Fibroblast of pulmonary artery (primary cell): ENCODE measurements at regions not wholly inside any gene's neighbourhood (a gene's known extent, or its start where the extent isn't known, plus 50 kb on each side); places are given as distances from the start of the nearest gene placed in this dataset.

Source experiments
- DNase-seq: peaks from one replicate; pipeline ENCODE4 v3.0.0-alpha.2; 2010; ENCODE audit warnings: low read depth
- H3K4me3 ChIP-seq: replicated peaks from 2 replicates; pipeline ENCODE4 v1.5.1; 2011; ENCODE audit warnings: low read depth, mild to moderate bottlenecking, control low read depth, low read length, moderate library complexity
- CTCF ChIP-seq: IDR thresholded peaks from 2 replicates; pipeline ENCODE4 v1.5.1; 2011; ENCODE audit warnings: mild to moderate bottlenecking, control low read depth, low read length, inconsistent platforms; ENCODE audit errors: missing control alignments

- TF ChIP-seq CTCF, result no peak
- H3K4me3 ChIP-seq, result no peak overlapping the region
- peak; percentile 93 for DNase-seq
Measured at GRCh38 chr3:113117511-113118234, 93.7 kb upstream of the BOC start.

DNA sequence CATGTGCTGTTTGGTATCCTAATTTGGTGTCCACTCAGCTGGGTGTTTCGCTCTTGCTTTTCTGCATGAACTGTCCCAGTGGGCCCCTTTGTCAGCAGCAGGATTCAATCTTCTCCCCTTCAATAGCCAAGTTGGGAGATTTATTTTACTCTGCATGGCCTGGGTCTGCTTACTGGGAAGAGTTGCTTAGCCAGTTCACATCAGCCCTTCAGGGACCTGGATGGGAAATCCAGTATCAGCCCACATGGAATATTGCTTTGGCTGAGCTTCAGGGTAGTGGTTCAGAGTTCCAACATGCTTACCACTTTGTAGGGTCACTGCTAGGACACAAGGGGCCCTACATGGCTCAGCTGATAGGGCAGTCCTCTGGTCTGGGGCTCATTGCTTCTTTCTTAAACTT lies 93.0 kb upstream of the BOC start:
- no peak for TF ChIP-seq CTCF
- H3K4me3 ChIP-seq, result no peak overlapping the region
- no peak for DNase-seq

DNA sequence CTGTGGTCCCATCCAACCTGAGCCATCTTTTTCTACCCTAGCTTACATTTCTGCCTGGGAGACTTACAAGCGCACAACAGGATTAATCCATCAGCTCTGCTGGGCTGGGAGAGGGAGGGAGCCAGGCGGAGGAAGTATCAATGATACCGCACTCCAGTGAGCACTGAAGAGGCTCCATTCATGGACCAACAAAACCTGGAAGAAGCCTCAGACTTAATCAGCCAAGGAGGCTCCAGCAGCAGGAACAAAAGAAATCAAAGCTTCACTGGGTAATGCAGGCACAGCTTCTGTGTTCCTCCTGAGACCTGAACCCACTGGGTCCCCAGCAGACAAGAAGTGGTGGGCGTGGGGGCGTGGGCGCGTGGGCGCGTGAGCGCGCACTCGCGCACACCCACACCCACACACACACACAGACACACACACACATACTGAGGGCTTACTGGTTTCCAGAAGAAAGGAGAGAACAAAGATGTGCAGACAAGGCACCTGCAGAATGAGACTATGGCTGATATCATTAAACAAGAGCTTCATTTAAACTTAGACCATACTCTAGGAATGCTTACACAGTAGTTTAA lies 87.0 kb upstream of the BOC start:
- no peak for DNase-seq
- no peak for TF ChIP-seq CTCF

GRCh38 chr3:113125951-113126350 lies 85.4 kb upstream of the BOC start:
- no peak for DNase-seq
- TF ChIP-seq CTCF, result no peak

More for the DNA sequence above, 87.0 kb upstream of the BOC start:
- no peak overlapping the region for H3K4me3 ChIP-seq

DNA sequence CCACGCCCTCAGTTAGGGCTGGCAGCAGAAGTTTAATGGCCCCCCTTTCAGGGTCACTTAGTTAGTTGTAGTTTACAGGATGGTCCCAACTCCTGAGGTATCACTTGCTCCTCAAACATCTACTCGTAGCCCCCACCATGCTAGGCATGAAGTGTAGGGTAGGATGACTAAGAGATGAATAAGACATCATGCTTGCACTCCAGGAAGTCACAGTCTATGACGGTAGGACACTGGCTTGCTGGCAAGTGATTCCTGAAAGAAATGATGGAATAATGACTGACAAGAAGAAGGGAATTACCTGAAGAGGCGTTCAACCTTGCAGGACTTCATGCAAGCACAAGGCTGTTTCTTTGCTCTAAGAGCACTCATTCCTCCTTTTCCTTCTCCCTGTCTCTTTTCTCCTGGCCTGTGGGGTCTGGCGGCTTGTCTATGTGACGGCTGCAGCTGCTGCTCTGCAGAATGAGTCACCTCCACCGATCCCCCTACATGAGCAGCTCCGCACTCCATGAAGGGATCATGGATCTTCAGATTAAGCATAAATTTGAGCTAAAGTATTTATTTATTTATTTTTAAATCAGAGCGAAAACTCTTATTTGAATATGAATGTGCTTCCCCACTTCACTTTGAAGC lies 82.9 kb upstream of the BOC start:
- no peak for TF ChIP-seq CTCF
- no peak for DNase-seq
- no peak overlapping the region for H3K4me3 ChIP-seq

More at GRCh38 chr3:113125951-113126350, 85.4 kb upstream of the BOC start:
- no peak overlapping the region for H3K4me3 ChIP-seq

- no peak for TF ChIP-seq CTCF
- no peak for DNase-seq
- no peak overlapping the region for H3K4me3 ChIP-seq
Measured at GRCh38 chr3:113129168-113129567, 82.2 kb upstream of the BOC start.
